ENCODE measurements at regions not wholly inside any gene's neighbourhood (a gene's known extent, or its start where the extent isn't known, plus 50 kb on each side); places are given as distances from the start of the nearest gene placed in this dataset.

DNA sequence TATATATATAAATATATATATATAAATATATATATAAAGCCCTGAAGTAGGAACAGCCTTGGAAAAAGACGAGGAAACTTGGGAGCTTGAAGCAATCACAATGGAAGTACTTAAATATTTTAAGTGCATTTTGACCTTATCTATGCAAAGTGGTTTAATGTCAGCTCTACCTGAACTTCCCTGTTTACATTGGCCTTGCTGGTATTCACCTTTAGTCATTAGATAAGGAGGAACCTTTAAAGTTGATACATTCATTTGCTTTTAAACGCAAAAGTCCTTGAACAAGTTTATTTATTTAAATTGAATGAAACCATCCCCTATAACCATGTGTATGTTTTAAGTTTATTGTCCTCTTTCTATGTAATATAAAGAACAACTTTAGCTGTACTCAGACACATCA is 166.7 kb upstream of the ANKRD50 start:
- POLR2A ChIA-PET (ENCODE audit: partially characterized antibody) = no interaction called here
- no peaks in the 10 kb centered on the region for H3K23me2 ChIP-seq (ENCODE audit: low read depth, low read length)

More for the DNA sequence above, 166.7 kb upstream of the ANKRD50 start:
- FAIRE-seq = no peak
- CTCF ChIA-PET (ENCODE audit: partially characterized antibody) = no interaction called here
- no peak overlapping the region for H3K56ac ChIP-seq (replicated peaks; ENCODE audit: insufficient read length, low read depth, low read length)
- H3K79me2 ChIP-seq (ENCODE audit: control insufficient read depth in 1 of 2, insufficient read depth in 2 of 2, low read length in 2 of 2) = no peaks in the 10 kb centered on the region
- WGBS, 2 experiments (ENCODE audit: extremely low coverage in 1 of 2, insufficient coverage in 1 of 2, insufficient read length in 1 of 2, insufficient replicate concordance in 2 of 2, low coverage in 1 of 2, low lambda C conversion rate in 2 of 2, missing lambda C conversion rate in 1 of 2) = 85% methylated on average over 2 of the region's 2 CpGs; no CpG with 5 or more reads in 1 of the 2 experiments
- 0 out of 7 replicates have a peak, but pooled peaks cover 0 to 1% (median 0%) of the 10 kb centered on the region in 4 experiments for H3K27me3 ChIP-seq (replicated peaks in 1 of 4; ENCODE audit: control insufficient read depth in 3 of 4, extremely low read depth in 1 of 4, insufficient read depth in 3 of 4, low read length in 3 of 4)
- H3K36me3 ChIP-seq (ENCODE audit: control insufficient read depth in 2 of 4, insufficient read depth in 4 of 4, low read length in 3 of 4) = peaks cover 0 to 6% (median 2%) of the 10 kb centered on the region in 4 experiments; a peak in 2 of 8 replicates
- H3K9ac ChIP-seq (replicated peaks in 1 of 4; ENCODE audit: extremely low read depth in 1 of 4, low read depth in 3 of 4, low read length in 3 of 4) = no peak overlapping the region
- no peaks in the 10 kb centered on the region for H3K79me1 ChIP-seq (ENCODE audit: low read depth, low read length)
- DNase-seq (ENCODE audit: low read depth in 1 of 2, low spot score in 2 of 2) = no peak
- H4K8ac ChIP-seq (ENCODE audit: extremely low read depth, insufficient read depth, low read length) = no peak overlapping the region
- no peak overlapping the region for H2BK120ac ChIP-seq (replicated peaks; ENCODE audit: low read depth, low read length)
- no peak overlapping the region for H2AK5ac ChIP-seq (ENCODE audit: low read depth, low read length)
- no peak overlapping the region for H3K4me3 ChIP-seq (ENCODE audit: extremely low read depth in 1 of 4, insufficient read depth in 2 of 4, low read depth in 3 of 4, low read length in 4 of 4)
- H2BK15ac ChIP-seq (ENCODE audit: low read length) = no peak overlapping the region
- H2BK5ac ChIP-seq (ENCODE audit: low read depth, low read length) = no peak overlapping the region
- no peak overlapping the region for H3K4ac ChIP-seq (replicated peaks; ENCODE audit: insufficient read length, low read depth, low read length)
- no peak overlapping the region for H3K27ac ChIP-seq (ENCODE audit: low read depth, low read length)
- H3K9me3 ChIP-seq (ENCODE audit: insufficient read depth in 2 of 2, low read depth in 1 of 2, low read length in 1 of 2) = peaks cover 8 to 10% of the 10 kb centered on the region in 2 experiments; a peak in 3 of 4 replicates
- H2AFZ ChIP-seq (ENCODE audit: low read length) = no peak overlapping the region
- no peak overlapping the region for H4K5ac ChIP-seq (ENCODE audit: insufficient read length, low read depth, low read length)
- no peak for TF ChIP-seq RFX5 (IDR thresholded peaks at IDR 0.05; ENCODE audit: borderline replicate concordance, low read depth, low read length)
- TF ChIP-seq CBX5 (IDR thresholded peaks at IDR 0.05; ENCODE audit: low read depth, low read length) = no peak
- no peak for TF ChIP-seq CHD2 (IDR thresholded peaks at IDR 0.05; ENCODE audit: low read length)
- no peak for TF ChIP-seq TAF1 (IDR thresholded peaks at IDR 0.05; ENCODE audit: low read depth, low read length)
- no peak for TF ChIP-seq RNF2 (IDR thresholded peaks at IDR 0.05; ENCODE audit: borderline replicate concordance, low read depth, low read length, missing control alignments, poor library complexity, severe bottlenecking)
- TF ChIP-seq SP4 (IDR thresholded peaks at IDR 0.05; ENCODE audit: low read length) = no peak
- no peak for TF ChIP-seq SUZ12 (IDR thresholded peaks at IDR 0.05; ENCODE audit: low read length)
- no peak overlapping the region for H2BK20ac ChIP-seq (ENCODE audit: low read length)
- H3K14ac ChIP-seq (ENCODE audit: insufficient read length) = no peak overlapping the region
- no peak overlapping the region for H3K18ac ChIP-seq (ENCODE audit: extremely low read depth, low read length)
- H4K91ac ChIP-seq (replicated peaks; ENCODE audit: insufficient read length, low read length) = no peak overlapping the region
- H2BK12ac ChIP-seq (ENCODE audit: low read depth, low read length) = no peak overlapping the region
- peaks cover 0 to 7% (median 6%) of the 10 kb centered on the region in 4 experiments; a peak in 4 of 7 replicates for H3K4me1 ChIP-seq (replicated peaks in 1 of 4; ENCODE audit: control insufficient read depth in 3 of 4, insufficient read depth in 4 of 4, low read length in 3 of 4)
- no peak overlapping the region for H3K4me2 ChIP-seq (ENCODE audit: insufficient read depth in 1 of 2, low read depth in 2 of 2, low read length in 2 of 2)
- no peaks in the 10 kb centered on the region for H4K20me1 ChIP-seq (replicated peaks in 1 of 2; ENCODE audit: control insufficient read depth in 1 of 2, insufficient read depth in 2 of 2, low read length in 2 of 2)
- H3K23ac ChIP-seq (ENCODE audit: insufficient read length) = no peak overlapping the region

Data from H1 (cell line).